K562 (cell line): ENCODE measurements at regions not wholly inside any gene's neighbourhood (a gene's known extent, or its start where the extent isn't known, plus 50 kb on each side); places are given as distances from the start of the nearest gene placed in this dataset.

Experiments
- CBX8 ChIP-seq: fragments of 200-600 bp; sonication (generic); IDR thresholded peaks from 2 replicates; pipeline ENCODE4 v1.6.1; 2012; ENCODE audit warnings: borderline replicate concordance, mixed run types, low read depth, mild to moderate bottlenecking, moderate library complexity, mixed read lengths, low read length, control low read depth, inconsistent platforms; ENCODE audit not compliant: poor library complexity, severe bottlenecking; ENCODE audit errors: extremely low read depth
- MAFK ChIP-seq: IDR thresholded peaks from 2 replicates; pipeline ENCODE4 v1.6.1; 2011; ENCODE audit warnings: low read length, improper control_type of control experiment
- MXI1 ChIP-seq: IDR thresholded peaks from 2 replicates; pipeline ENCODE4 v1.6.1; 2011; ENCODE audit warnings: low read depth, mild to moderate bottlenecking, improper control_type of control experiment, low read length
- NCOA4 ChIP-seq: fragments of 450-650 bp; IDR thresholded peaks from 2 replicates; pipeline ENCODE4 v1.6.1; 2018; ENCODE audit warnings: mild to moderate bottlenecking; ENCODE audit not compliant: partially characterized antibody
- RBM15 ChIP-seq: fragments of 200-400 bp; formaldehyde crosslinking; IDR thresholded peaks from 2 replicates; pipeline ENCODE4 v1.6.1; 2018; ENCODE audit warnings: mild to moderate bottlenecking, low read length, moderate library complexity; ENCODE audit not compliant: insufficient read depth
- SETDB1 ChIP-seq: IDR thresholded peaks from one replicate; pipeline ENCODE4 v1.6.1; 2012; ENCODE audit warnings: low read length, control low read depth, inconsistent platforms
- TARDBP ChIP-seq: fragments of 450-650 bp; IDR thresholded peaks from 2 replicates; pipeline ENCODE4 v1.6.1; 2016
- ZBTB11 ChIP-seq, 3 experiments: fragments of 200-800 bp in 1 of 3; fragments of 250-450 bp in 1 of 3; fragments of 450-650 bp in 1 of 3; sonication (Bioruptor Pico) in 1 of 3; sonication (Bioruptor generic) in 1 of 3; formaldehyde crosslinking in 1 of 3; IDR thresholded peaks; 2 replicates each; pipeline versions ENCODE4 v1.6.1 to v1.8.0; 2016 to 2022; ENCODE audit warnings: mild to moderate bottlenecking in 2 of 3, missing genetic modification characterization in 2 of 3, missing compliant biosample characterization in 1 of 3, moderate library complexity in 1 of 3
- ZFP30 ChIP-seq: fragments of 250-450 bp; sonication (Bioruptor Pico); IDR thresholded peaks from 2 replicates; pipeline ENCODE4 v1.8.0; 2022; ENCODE audit warnings: moderate library complexity, mild to moderate bottlenecking, inconsistent platforms, borderline replicate concordance
- TF ChIP-seq, protein P1 (sequence below): sonication (generic); formaldehyde crosslinking; IDR thresholded peaks from 2 replicates; pipeline ENCODE4 v1.8.0; 2023; ENCODE audit warnings: mild to moderate bottlenecking, missing genetic modification reagents

GRCh38 chrX:8005678-8006347 is 78.6 kb upstream of the PNPLA4 start (continued):
- TF ChIP-seq ZBTB11 (CRISPR knock-in tag; IDR thresholded peaks at IDR 0.05) (no peak), MAFK (no peak), NCOA4 (no peak), CBX8 (no peak), MXI1 (no peak), TARDBP (no peak), ZFP30 (CRISPR knock-in tag) (no peak), SETDB1 (no peak), RBM15 (no peak)
- TF ChIP-seq, protein P1, sequence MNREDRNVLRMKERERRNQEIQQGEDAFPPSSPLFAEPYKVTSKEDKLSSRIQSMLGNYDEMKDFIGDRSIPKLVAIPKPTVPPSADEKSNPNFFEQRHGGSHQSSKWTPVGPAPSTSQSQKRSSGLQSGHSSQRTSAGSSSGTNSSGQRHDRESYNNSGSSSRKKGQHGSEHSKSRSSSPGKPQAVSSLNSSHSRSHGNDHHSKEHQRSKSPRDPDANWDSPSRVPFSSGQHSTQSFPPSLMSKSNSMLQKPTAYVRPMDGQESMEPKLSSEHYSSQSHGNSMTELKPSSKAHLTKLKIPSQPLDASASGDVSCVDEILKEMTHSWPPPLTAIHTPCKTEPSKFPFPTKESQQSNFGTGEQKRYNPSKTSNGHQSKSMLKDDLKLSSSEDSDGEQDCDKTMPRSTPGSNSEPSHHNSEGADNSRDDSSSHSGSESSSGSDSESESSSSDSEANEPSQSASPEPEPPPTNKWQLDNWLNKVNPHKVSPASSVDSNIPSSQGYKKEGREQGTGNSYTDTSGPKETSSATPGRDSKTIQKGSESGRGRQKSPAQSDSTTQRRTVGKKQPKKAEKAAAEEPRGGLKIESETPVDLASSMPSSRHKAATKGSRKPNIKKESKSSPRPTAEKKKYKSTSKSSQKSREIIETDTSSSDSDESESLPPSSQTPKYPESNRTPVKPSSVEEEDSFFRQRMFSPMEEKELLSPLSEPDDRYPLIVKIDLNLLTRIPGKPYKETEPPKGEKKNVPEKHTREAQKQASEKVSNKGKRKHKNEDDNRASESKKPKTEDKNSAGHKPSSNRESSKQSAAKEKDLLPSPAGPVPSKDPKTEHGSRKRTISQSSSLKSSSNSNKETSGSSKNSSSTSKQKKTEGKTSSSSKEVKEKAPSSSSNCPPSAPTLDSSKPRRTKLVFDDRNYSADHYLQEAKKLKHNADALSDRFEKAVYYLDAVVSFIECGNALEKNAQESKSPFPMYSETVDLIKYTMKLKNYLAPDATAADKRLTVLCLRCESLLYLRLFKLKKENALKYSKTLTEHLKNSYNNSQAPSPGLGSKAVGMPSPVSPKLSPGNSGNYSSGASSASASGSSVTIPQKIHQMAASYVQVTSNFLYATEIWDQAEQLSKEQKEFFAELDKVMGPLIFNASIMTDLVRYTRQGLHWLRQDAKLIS (CRISPR knock-in tag): no peak
